ENCODE measurements at regions not wholly inside any gene's neighbourhood (a gene's known extent, or its start where the extent isn't known, plus 50 kb on each side); places are given as distances from the start of the nearest gene placed in this dataset.

DNA sequence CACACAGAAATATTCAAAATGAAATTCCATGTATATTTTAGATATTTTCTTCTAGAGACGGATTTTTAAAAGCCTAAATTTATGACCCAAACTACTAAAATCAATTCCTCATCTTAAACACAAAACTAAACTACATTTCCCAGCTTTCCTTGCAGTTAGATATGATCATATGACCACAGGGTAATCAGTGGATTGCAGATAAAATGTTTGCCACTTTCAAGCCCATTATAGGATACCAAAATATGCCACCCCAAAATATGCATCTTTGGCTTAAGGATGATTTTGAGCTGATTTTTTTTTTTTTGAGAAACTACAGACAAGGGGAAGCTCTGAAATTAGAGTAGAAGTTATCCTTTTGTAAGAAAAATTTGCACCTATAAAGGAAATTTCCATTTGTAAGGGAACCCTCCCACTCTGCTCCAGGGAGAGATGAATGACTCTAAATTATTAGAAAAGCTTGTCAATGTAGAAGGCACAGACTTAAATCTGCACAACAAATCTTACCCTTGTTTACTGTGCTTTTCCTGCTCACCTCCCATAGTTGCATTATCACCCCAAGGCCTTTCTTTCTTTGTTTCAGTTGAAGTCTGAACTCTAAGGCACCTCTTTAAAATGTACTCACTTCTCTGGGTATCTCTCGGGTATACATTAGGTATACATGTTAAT, 503.0 kb downstream of the PDHA2 start:
- TF ChIP-seq, protein P1, sequence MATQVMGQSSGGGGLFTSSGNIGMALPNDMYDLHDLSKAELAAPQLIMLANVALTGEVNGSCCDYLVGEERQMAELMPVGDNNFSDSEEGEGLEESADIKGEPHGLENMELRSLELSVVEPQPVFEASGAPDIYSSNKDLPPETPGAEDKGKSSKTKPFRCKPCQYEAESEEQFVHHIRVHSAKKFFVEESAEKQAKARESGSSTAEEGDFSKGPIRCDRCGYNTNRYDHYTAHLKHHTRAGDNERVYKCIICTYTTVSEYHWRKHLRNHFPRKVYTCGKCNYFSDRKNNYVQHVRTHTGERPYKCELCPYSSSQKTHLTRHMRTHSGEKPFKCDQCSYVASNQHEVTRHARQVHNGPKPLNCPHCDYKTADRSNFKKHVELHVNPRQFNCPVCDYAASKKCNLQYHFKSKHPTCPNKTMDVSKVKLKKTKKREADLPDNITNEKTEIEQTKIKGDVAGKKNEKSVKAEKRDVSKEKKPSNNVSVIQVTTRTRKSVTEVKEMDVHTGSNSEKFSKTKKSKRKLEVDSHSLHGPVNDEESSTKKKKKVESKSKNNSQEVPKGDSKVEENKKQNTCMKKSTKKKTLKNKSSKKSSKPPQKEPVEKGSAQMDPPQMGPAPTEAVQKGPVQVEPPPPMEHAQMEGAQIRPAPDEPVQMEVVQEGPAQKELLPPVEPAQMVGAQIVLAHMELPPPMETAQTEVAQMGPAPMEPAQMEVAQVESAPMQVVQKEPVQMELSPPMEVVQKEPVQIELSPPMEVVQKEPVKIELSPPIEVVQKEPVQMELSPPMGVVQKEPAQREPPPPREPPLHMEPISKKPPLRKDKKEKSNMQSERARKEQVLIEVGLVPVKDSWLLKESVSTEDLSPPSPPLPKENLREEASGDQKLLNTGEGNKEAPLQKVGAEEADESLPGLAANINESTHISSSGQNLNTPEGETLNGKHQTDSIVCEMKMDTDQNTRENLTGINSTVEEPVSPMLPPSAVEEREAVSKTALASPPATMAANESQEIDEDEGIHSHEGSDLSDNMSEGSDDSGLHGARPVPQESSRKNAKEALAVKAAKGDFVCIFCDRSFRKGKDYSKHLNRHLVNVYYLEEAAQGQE (IDR thresholded peaks at IDR 0.05; ENCODE audit: unreplicated experiment), result no peak
- TF ChIP-seq EZH2 (IDR thresholded peaks at IDR 0.05; ENCODE audit: low read depth, unreplicated experiment) (no peak), CTCF (conservative IDR thresholded peaks at IDR 0.05; ENCODE audit: low read depth in 2 of 2) (no peak), POLR2AphosphoS5 (IDR thresholded peaks at IDR 0.05; ENCODE audit: low read depth) (no peak), JUNB (IDR thresholded peaks at IDR 0.05; ENCODE audit: unreplicated experiment) (no peak), CREB1 (CRISPR knock-in tag; IDR thresholded peaks at IDR 0.05; ENCODE audit: low read depth) (no peak), ETS1 (IDR thresholded peaks at IDR 0.05) (0 out of 2 replicates have a peak, but pooled peaks have one; percentile 23)

Measured in GM23338 (cell line).